H1 (cell line): ENCODE measurements at regions not wholly inside any gene's neighbourhood (a gene's known extent, or its start where the extent isn't known, plus 50 kb on each side); places are given as distances from the start of the nearest gene placed in this dataset.
"Not testable (repeated sequence)": the region's sequence is repeated elsewhere in the genome, so short reads cannot be mapped to it uniquely, and the experiment has no call there.

Experiments
- CTCF ChIA-PET: fragments of 300-600 bp; sonication (Branson Sonifier 250); formaldehyde crosslinking; loops from one replicate; lab custom pipeline; 2021; ENCODE audit not compliant: partially characterized antibody; lab: Charles Lee
- POLR2A ChIA-PET: fragments of 300-600 bp; sonication (Branson Sonifier 250); formaldehyde crosslinking; loops from one replicate; lab custom pipeline; 2021; ENCODE audit warnings: inconsistent platforms; ENCODE audit not compliant: partially characterized antibody; lab: Charles Lee
- DNase-seq, 2 experiments: peaks; one replicate each; pipeline versions ENCODE4 v3.0.0 to v3.0.0-alpha.2; 2010 to 2022; ENCODE audit warnings: low spot score in 2 of 2, low read depth in 1 of 2, mixed read lengths in 1 of 2
- FAIRE-seq: peaks from 2 replicates; lab custom pipeline; 2011; peaks lifted over from hg19 to GRCh38; lab: Jason Lieb, UNC
- H2AFZ ChIP-seq: 2 replicates; pipeline ENCODE4 v1.8.1; 2012; ENCODE audit warnings: low read length, inconsistent platforms
- H2AK5ac ChIP-seq: 2 replicates; pipeline ENCODE4 v1.6.1; 2013; ENCODE audit warnings: low read depth, low read length
- H2BK120ac ChIP-seq: replicated peaks from 2 replicates; pipeline ENCODE3; 2013; ENCODE audit warnings: low read depth, low read length, inconsistent platforms
- H2BK12ac ChIP-seq: 2 replicates; pipeline ENCODE4 v1.6.1; 2013; ENCODE audit warnings: low read depth, low read length
- H2BK15ac ChIP-seq: 2 replicates; pipeline ENCODE4 v1.6.1; 2013; ENCODE audit warnings: low read length
- H2BK20ac ChIP-seq: 2 replicates; pipeline ENCODE4 v1.6.1; 2013; ENCODE audit warnings: low read length
- H2BK5ac ChIP-seq: 2 replicates; pipeline ENCODE4 v1.6.1; 2013; ENCODE audit warnings: low read depth, low read length
- H3K14ac ChIP-seq: 2 replicates; pipeline ENCODE4 v1.6.1; 2013; ENCODE audit warnings: inconsistent platforms; ENCODE audit not compliant: insufficient read length
- H3K18ac ChIP-seq: 2 replicates; pipeline ENCODE4 v1.6.1; 2013; ENCODE audit warnings: low read length; ENCODE audit errors: extremely low read depth
- H3K23ac ChIP-seq: 2 replicates; pipeline ENCODE4 v1.6.1; 2013; ENCODE audit warnings: inconsistent platforms; ENCODE audit not compliant: insufficient read length
- H3K23me2 ChIP-seq: 2 replicates; pipeline ENCODE4 v1.6.1; 2013; ENCODE audit warnings: low read depth, low read length
- H3K27ac ChIP-seq: 2 replicates; pipeline ENCODE4 v1.6.1; 2011; ENCODE audit warnings: low read depth, low read length, inconsistent platforms
- H3K27me3 ChIP-seq, 4 experiments: replicated peaks in 1 of 4; 1 replicate in 1 of 4; 2 replicates in 3 of 4; pipeline versions ENCODE4 v1.6.1 to v1.8.1; 2011 to 2013; ENCODE audit warnings: low read length in 3 of 4, mild to moderate bottlenecking in 3 of 4, inconsistent platforms in 2 of 4, mixed read lengths in 2 of 4, moderate library complexity in 1 of 4; ENCODE audit not compliant: control insufficient read depth in 3 of 4, insufficient read depth in 3 of 4; ENCODE audit errors: extremely low read depth in 1 of 4
- H3K36me3 ChIP-seq, 4 experiments: 2 replicates each; pipeline versions ENCODE4 v1.6.1 to v1.8.1; 2011 to 2013; ENCODE audit warnings: mild to moderate bottlenecking in 4 of 4, low read length in 3 of 4, moderate library complexity in 2 of 4, control low read depth in 1 of 4, inconsistent platforms in 1 of 4; ENCODE audit not compliant: insufficient read depth in 4 of 4, control insufficient read depth in 2 of 4
- H3K4ac ChIP-seq: replicated peaks from 2 replicates; pipeline ENCODE3; 2013; ENCODE audit warnings: low read length, low read depth, mixed read lengths, inconsistent platforms; ENCODE audit not compliant: insufficient read length
- H3K4me1 ChIP-seq, 4 experiments: replicated peaks in 1 of 4; 1 replicate in 1 of 4; 2 replicates in 3 of 4; pipeline versions ENCODE4 v1.6.1 to v1.8.1; 2011 to 2013; ENCODE audit warnings: low read length in 3 of 4, inconsistent platforms in 2 of 4, mixed read lengths in 1 of 4; ENCODE audit not compliant: insufficient read depth in 4 of 4, control insufficient read depth in 3 of 4
- H3K4me2 ChIP-seq, 2 experiments: 2 replicates each; pipeline versions ENCODE4 v1.6.1 to v1.8.1; 2011 to 2013; ENCODE audit warnings: low read depth in 2 of 2, low read length in 2 of 2, control low read depth in 1 of 2, inconsistent platforms in 1 of 2, mild to moderate bottlenecking in 1 of 2; ENCODE audit not compliant: insufficient read depth in 1 of 2
- H3K4me3 ChIP-seq, 4 experiments: fragments of 200-600, 300-600 bp in 1 of 4; sonication (generic), shearing (Covaris generic), sonication (Bioruptor Twin) in 1 of 4; 2 replicates each; pipeline versions ENCODE4 v1.5.1 to v1.8.1; 2011 to 2016; ENCODE audit warnings: low read length in 4 of 4, low read depth in 3 of 4, control low read depth in 2 of 4, inconsistent platforms in 2 of 4, mild to moderate bottlenecking in 2 of 4, mixed read lengths in 1 of 4, moderate library complexity in 1 of 4; ENCODE audit not compliant: insufficient read depth in 2 of 4; ENCODE audit errors: extremely low read depth in 1 of 4
- H3K56ac ChIP-seq: replicated peaks from 2 replicates; pipeline ENCODE3; 2013; ENCODE audit warnings: low read depth, mild to moderate bottlenecking, mixed read lengths, low read length, inconsistent platforms; ENCODE audit not compliant: insufficient read length
- H3K79me1 ChIP-seq: 2 replicates; pipeline ENCODE4 v1.6.1; 2013; ENCODE audit warnings: low read depth, low read length, control low read depth
- H3K79me2 ChIP-seq, 2 experiments: 2 replicates each; pipeline versions ENCODE4 v1.6.1 to v1.8.1; 2012 to 2013; ENCODE audit warnings: low read length in 2 of 2, mild to moderate bottlenecking in 2 of 2, inconsistent platforms in 1 of 2; ENCODE audit not compliant: insufficient read depth in 2 of 2, control insufficient read depth in 1 of 2
- H3K9ac ChIP-seq, 4 experiments: replicated peaks in 1 of 4; 1 replicate in 1 of 4; 2 replicates in 3 of 4; pipeline versions ENCODE4 v1.6.1 to v1.8.1; 2011 to 2013; ENCODE audit warnings: low read depth in 3 of 4, low read length in 3 of 4, control low read depth in 2 of 4, mild to moderate bottlenecking in 2 of 4, moderate library complexity in 2 of 4, inconsistent platforms in 1 of 4; ENCODE audit errors: extremely low read depth in 1 of 4
- H3K9me3 ChIP-seq, 2 experiments: 2 replicates each; pipeline versions ENCODE4 v1.6.1 to v1.8.1; 2012 to 2013; ENCODE audit warnings: mild to moderate bottlenecking in 2 of 2, moderate library complexity in 2 of 2, control low read depth in 1 of 2, inconsistent platforms in 1 of 2, low read depth in 1 of 2, low read length in 1 of 2, mixed read lengths in 1 of 2; ENCODE audit not compliant: insufficient read depth in 2 of 2
- H4K20me1 ChIP-seq, 2 experiments: replicated peaks in 1 of 2; 2 replicates each; pipeline versions ENCODE3 to v1.8.1; 2011 to 2013; ENCODE audit warnings: inconsistent platforms in 2 of 2, low read length in 2 of 2, mild to moderate bottlenecking in 1 of 2; ENCODE audit not compliant: insufficient read depth in 2 of 2, control insufficient read depth in 1 of 2
- H4K5ac ChIP-seq: 2 replicates; pipeline ENCODE4 v1.6.1; 2013; ENCODE audit warnings: low read length, low read depth, mixed read lengths, inconsistent platforms; ENCODE audit not compliant: insufficient read length
- H4K8ac ChIP-seq: 2 replicates; pipeline ENCODE4 v1.8.0; 2013; ENCODE audit warnings: mild to moderate bottlenecking, moderate library complexity, low read length, inconsistent platforms; ENCODE audit not compliant: insufficient read depth; ENCODE audit errors: extremely low read depth
- H4K91ac ChIP-seq: replicated peaks from 2 replicates; pipeline ENCODE3; 2013; ENCODE audit warnings: low read length, mixed read lengths, inconsistent platforms; ENCODE audit not compliant: insufficient read length
- WGBS, 2 experiments: shearing (Covaris generic) in 1 of 2; methylation state at CpG; one replicate each; pipeline versions ENCODE4 v1.1.6 to v1.1.7; 2013 to 2015; ENCODE audit warnings: low lambda C conversion rate in 2 of 2, mixed read lengths in 2 of 2, inconsistent platforms in 1 of 2, low coverage in 1 of 2, missing lambda C conversion rate in 1 of 2; ENCODE audit not compliant: insufficient replicate concordance in 2 of 2, insufficient coverage in 1 of 2, insufficient read length in 1 of 2; ENCODE audit errors: extremely low coverage in 1 of 2, missing lambda C conversion rate in 1 of 2; 5-methylcytosine and 5-hydroxymethylcytosine counted together

DNA sequence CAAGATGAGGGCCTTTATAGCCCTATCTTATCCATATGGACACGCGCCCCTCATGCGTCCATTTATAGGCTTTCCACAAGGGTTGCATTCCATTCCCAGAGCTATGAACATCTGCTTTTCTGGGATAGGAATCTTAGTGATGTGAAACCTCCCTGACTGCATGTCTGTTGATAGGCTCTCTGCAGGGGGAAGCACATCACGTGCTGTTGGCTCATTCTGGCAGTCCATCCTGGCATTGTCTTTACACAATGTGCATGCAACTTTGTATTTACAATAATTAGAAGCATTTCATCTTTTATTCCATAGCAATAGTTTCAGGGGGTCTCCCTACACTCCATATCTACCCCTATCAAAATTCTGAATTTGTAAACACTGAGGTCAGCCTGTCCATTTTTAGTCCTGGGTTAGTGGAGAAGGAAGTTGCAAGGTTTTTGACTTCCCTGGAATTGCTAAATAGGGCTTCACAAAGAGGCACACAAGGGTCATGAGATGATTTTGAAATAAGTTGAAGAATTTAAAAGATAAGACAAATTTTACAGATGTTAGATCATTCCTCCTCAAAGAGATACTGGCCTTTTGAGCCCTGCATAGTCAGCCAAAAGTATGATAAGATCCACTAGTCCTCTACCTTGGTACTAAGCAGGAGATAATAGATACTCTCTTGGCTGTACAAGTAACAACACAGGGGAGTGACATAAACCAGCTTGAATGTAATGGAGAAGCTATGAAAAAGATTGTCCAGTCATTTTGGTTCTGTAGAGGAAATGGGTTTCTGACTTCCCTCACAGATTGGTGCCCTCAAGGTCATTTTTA, 98.7 kb upstream of the GPR141 start:
- H3K27me3 ChIP-seq, H2AFZ ChIP-seq: not testable (repeated sequence)
- CTCF ChIA-PET, result interaction anchor here (0.6 to 2.2 kb wide), 2 partner anchors 26 to 283 kb away, joined by 3 to 4 read pairs; no protein-coding TSS in a partner anchor

More for the DNA sequence above, 98.7 kb upstream of the GPR141 start:
- H3K9ac ChIP-seq, H2BK120ac ChIP-seq, H3K79me1 ChIP-seq, H4K20me1 ChIP-seq, H3K4me1 ChIP-seq, DNase-seq, H3K14ac ChIP-seq, H3K9me3 ChIP-seq, H3K56ac ChIP-seq, H3K23ac ChIP-seq, H3K18ac ChIP-seq, H2AK5ac ChIP-seq, POLR2A ChIA-PET, H3K79me2 ChIP-seq, H2BK15ac ChIP-seq, H3K4me2 ChIP-seq, H3K4ac ChIP-seq, H2BK20ac ChIP-seq, H3K36me3 ChIP-seq, H4K8ac ChIP-seq, H3K4me3 ChIP-seq, H2BK12ac ChIP-seq, H2BK5ac ChIP-seq, H3K27ac ChIP-seq, H3K23me2 ChIP-seq, H4K91ac ChIP-seq, FAIRE-seq, H4K5ac ChIP-seq: not testable (repeated sequence)
- WGBS, 2 experiments, result 93% methylated on average over 4 of the region's 4 CpGs; no CpG with 5 or more reads in 1 of the 2 experiments
